BE2C (cell line): ENCODE measurements at regions not wholly inside any gene's neighbourhood (a gene's known extent, or its start where the extent isn't known, plus 50 kb on each side); places are given as distances from the start of the nearest gene placed in this dataset.
"Not testable (repeated sequence)": the region's sequence is repeated elsewhere in the genome, so short reads cannot be mapped to it uniquely, and the experiment has no call there.

Source experiments
- DNase-seq: peaks from one replicate; pipeline ENCODE4 v3.0.0-alpha.2; 2020
- H3K27me3 ChIP-seq: fragments of 250-450 bp; sonication (Bioruptor Pico); 2 replicates; pipeline ENCODE4 v1.5.1; 2020; ENCODE audit warnings: mild to moderate bottlenecking
- H3K36me3 ChIP-seq: fragments of 250-450 bp; sonication (Bioruptor Pico); 2 replicates; pipeline ENCODE4 v1.5.1; 2020; ENCODE audit warnings: mild to moderate bottlenecking
- H3K4me1 ChIP-seq: fragments of 250-450 bp; sonication (Bioruptor Pico); 2 replicates; pipeline ENCODE4 v1.5.1; 2020
- H3K4me3 ChIP-seq: 2 replicates; pipeline ENCODE4 v1.5.1; 2011; ENCODE audit warnings: low read depth, low read length
- H3K9me3 ChIP-seq: fragments of 250-450 bp; sonication (Bioruptor Pico); 2 replicates; pipeline ENCODE4 v1.5.1; 2020
- CTCF ChIP-seq: IDR thresholded peaks from 2 replicates; pipeline ENCODE4 v1.5.1; 2012; ENCODE audit warnings: mild to moderate bottlenecking, low read depth, low read length

- DNase-seq, result no peak
- Histone ChIP-seq H3K36me3 (no peaks in the 10 kb centered on the region), H3K4me3 (no peak overlapping the region), H3K9me3 (0 out of 2 replicates have a peak, but pooled peaks cover 3% of the 10 kb centered on the region), H3K4me1 (no peaks in the 10 kb centered on the region), H3K27me3 (no peaks in the 10 kb centered on the region)
- 0 out of 2 replicates have a peak, but pooled peaks have one; percentile 5 for TF ChIP-seq CTCF
Measured at GRCh38 chr5:111820072-111820471, 63.1 kb upstream of the NREP start.

DNA sequence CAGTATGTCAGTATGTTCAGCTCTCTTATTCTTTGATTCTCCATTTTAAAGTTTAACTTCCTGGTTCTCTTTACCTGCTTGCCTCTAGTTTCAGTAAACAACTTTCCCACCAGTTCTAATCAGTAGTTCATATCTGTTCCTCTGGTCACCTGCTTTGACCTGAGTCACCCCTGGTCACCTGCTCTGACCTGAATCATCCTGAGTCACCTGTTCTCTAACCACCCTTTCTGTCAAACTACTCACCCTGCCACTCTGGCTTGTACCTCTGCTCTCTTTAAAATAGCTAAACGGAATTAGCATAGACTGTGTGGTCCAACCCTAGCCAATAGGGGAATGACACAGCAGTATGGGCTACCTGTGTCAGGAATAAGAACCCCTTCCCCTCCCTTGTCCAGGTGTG lies 62.0 kb upstream of the NREP start:
- not testable (repeated sequence) for H3K36me3 ChIP-seq, H3K4me1 ChIP-seq, DNase-seq, H3K4me3 ChIP-seq, H3K9me3 ChIP-seq, H3K27me3 ChIP-seq

- Histone ChIP-seq H3K27me3 (no peaks in the 10 kb centered on the region), H3K36me3 (no peaks in the 10 kb centered on the region), H3K4me3 (no peak overlapping the region), H3K4me1 (no peaks in the 10 kb centered on the region), H3K9me3 (no peaks in the 10 kb centered on the region)
- DNase-seq, result no peak
- no peak for TF ChIP-seq CTCF
Measured at GRCh38 chr5:111813537-111813936, 56.5 kb upstream of the NREP start.

GRCh38 chr5:111810112-111810511 lies 53.1 kb upstream of the NREP start:
- H3K9me3 ChIP-seq, result no peaks in the 10 kb centered on the region
- no peaks in the 10 kb centered on the region for H3K27me3 ChIP-seq
- no peak for TF ChIP-seq CTCF
- no peaks in the 10 kb centered on the region for H3K4me1 ChIP-seq
- H3K4me3 ChIP-seq, result no peak overlapping the region
- H3K36me3 ChIP-seq, result no peaks in the 10 kb centered on the region
- DNase-seq, result no peak
